NCI-H524 treated with DMSO at 0.1 percent for 48 hours (cell line): ENCODE measurements at regions not wholly inside any gene's neighbourhood (a gene's known extent, or its start where the extent isn't known, plus 50 kb on each side); places are given as distances from the start of the nearest gene placed in this dataset.

Experiments
- DNase-seq: peaks from one replicate; lab custom pipeline; 2025; lab: John Stamatoyannopoulos, UW

- no peak for DNase-seq
These were observed 59.5 kb upstream of the SLC7A1 start for GRCh38 chr13:29654843-29655547.

DNA sequence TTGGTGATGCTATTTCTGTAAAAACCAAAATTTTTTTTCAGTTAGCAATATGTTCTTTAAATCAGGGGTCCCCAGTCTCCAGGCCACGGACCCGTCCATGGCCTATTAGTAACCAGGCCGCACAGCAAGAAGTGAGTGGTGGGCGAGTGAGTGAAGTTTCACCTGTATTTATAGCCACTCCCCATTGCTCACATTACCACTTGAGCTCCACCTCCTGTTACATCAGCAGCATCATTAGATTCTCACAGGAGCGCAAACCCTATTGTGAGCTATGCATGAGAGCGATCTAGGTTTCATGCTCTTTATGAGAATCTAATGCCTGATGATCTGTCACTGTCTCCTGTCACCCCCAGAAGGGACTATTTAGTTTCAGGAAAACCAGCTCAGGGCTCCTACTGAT, 58.9 kb upstream of the SLC7A1 start:
- DNase-seq: no peak

DNA sequence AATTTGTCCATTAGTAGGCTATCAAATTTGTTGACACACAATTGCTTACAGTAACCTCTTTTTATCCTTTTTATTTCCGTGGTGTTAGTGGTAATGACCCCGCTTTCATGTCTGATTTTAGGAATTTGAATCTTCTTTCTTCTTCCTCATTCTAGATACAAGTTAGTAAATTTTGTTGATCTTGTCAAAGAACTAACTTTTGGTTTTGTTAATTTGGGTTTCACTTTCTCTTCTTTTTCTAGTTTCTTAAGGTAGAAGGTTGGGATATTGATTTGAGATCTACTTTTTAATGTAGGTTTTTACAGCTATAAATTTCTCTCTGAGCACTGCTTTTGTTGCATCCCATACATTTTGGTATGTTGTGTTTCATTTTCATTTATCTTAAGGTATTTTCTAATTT, 53.3 kb upstream of the SLC7A1 start:
- no peak for DNase-seq
